ENCODE measurements at regions not wholly inside any gene's neighbourhood (a gene's known extent, or its start where the extent isn't known, plus 50 kb on each side); places are given as distances from the start of the nearest gene placed in this dataset.

GRCh38 chr3:124383846-124384466, 346.3 kb upstream of the UMPS start:
- no peak for DNase-seq (ENCODE audit: extremely low read depth, low read depth)

DNA sequence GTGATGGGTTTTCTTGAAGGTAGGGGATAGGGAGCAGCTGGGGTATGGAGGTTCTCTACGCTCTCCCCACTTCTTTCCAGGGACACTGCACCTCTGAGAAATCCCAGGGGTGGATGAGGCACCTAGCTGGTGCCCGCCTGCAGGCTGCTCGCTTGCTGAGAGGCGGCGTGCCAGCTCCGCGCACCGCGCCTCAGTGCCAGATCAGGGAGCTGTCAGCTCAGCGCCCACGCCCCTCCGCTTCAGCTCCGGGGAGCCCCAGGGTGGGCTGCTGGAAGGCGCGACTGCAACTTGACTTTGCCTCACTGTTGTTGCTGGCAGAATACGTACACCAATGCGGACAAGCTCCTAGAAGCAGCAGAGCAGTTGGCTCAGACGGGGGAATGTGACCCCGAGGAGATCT, 345.7 kb upstream of the UMPS start:
- no peak for DNase-seq (ENCODE audit: extremely low read depth, low read depth)
- TF ChIP-seq CTCF (IDR thresholded peaks at IDR 0.05; ENCODE audit: low read depth, low read length, missing control alignments) = no peak
- no peak overlapping the region for H3K4me3 ChIP-seq (replicated peaks; ENCODE audit: low read depth, low read length)

More at GRCh38 chr3:124383846-124384466, 346.3 kb upstream of the UMPS start:
- no peak overlapping the region for H3K4me3 ChIP-seq (replicated peaks; ENCODE audit: low read depth, low read length)
- TF ChIP-seq CTCF (IDR thresholded peaks at IDR 0.05; ENCODE audit: low read depth, low read length, missing control alignments) = no peak

- TF ChIP-seq CTCF (IDR thresholded peaks at IDR 0.05; ENCODE audit: low read depth, low read length, missing control alignments) = no peak
- H3K4me3 ChIP-seq (replicated peaks; ENCODE audit: low read depth, low read length) = no peak overlapping the region
- DNase-seq (ENCODE audit: extremely low read depth, low read depth) = no peak
Measured at GRCh38 chr3:124385996-124386395, 344.3 kb upstream of the UMPS start.

DNA sequence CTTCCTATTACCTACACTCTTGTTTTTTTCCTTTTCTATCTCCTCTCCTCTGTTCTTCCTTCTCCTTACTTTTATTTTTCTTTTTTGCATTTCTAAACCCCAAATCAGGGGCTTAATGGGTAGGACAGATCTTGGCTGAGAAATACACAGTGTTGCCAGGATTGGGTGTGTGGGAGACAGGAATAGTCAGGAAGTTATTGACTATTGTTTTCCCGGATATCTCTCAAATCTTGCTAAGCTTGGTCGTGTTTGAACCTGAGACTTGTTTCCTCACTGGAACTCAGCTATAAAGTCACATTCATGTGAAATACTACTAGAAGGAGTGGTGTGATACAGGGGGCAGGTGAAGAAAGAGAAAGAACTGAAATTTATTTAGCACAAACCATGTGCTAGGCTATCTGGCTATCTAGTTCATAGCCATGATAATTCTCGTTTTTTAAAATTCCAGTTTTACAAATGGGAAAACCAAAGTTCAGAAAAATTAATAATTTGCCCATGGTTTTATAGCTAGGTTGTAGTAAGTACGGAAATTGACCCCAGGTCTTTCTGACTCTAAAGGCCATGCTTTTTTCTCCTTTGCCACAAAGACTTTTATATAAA, 343.2 kb upstream of the UMPS start:
- H3K4me3 ChIP-seq (replicated peaks; ENCODE audit: low read depth, low read length) = no peak overlapping the region
- no peak for TF ChIP-seq CTCF (IDR thresholded peaks at IDR 0.05; ENCODE audit: low read depth, low read length, missing control alignments)
- no peak for DNase-seq (ENCODE audit: extremely low read depth, low read depth)

- no peak overlapping the region for H3K4me3 ChIP-seq (replicated peaks; ENCODE audit: low read depth, low read length)
- no peak for TF ChIP-seq CTCF (IDR thresholded peaks at IDR 0.05; ENCODE audit: low read depth, low read length, missing control alignments)
- no peak for DNase-seq (ENCODE audit: extremely low read depth, low read depth)
Measured at GRCh38 chr3:124391774-124392173, 338.5 kb upstream of the UMPS start.

DNA sequence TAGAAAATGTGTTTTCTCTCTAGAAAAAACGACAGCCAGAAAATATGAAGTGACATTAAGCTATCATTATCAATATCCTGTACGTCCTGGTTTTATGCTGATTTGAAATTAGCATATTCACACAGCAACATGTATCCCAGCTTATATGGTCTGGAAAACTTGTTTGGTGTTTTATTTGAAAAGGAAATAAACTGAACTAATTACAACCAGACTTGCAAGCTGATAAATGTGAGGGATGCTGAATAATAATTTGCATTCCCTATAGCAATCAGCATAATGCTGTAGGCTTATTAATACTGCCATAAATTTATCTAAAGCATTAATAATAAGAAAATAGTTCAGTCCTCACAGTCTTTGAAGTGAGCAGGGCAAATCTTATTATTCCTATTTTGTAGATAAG, 336.9 kb upstream of the UMPS start:
- DNase-seq (ENCODE audit: extremely low read depth, low read depth) = no peak
- TF ChIP-seq CTCF (IDR thresholded peaks at IDR 0.05; ENCODE audit: low read depth, low read length, missing control alignments) = no peak
- no peak overlapping the region for H3K4me3 ChIP-seq (replicated peaks; ENCODE audit: low read depth, low read length)

GRCh38 chr3:124395162-124395561, 335.1 kb upstream of the UMPS start:
- no peak for DNase-seq (ENCODE audit: extremely low read depth, low read depth)
- TF ChIP-seq CTCF (IDR thresholded peaks at IDR 0.05; ENCODE audit: low read depth, low read length, missing control alignments) = no peak
- no peak overlapping the region for H3K4me3 ChIP-seq (replicated peaks; ENCODE audit: low read depth, low read length)

All from HFF-Myc (cell line).